Amniotic epithelial cell (primary cell): ENCODE measurements at regions not wholly inside any gene's neighbourhood (a gene's known extent, or its start where the extent isn't known, plus 50 kb on each side); places are given as distances from the start of the nearest gene placed in this dataset.
A peak's percentile ranks its signal among the peaks of the same experiment; 100 is the strongest.
"Not testable (repeated sequence)": the region's sequence is repeated elsewhere in the genome, so short reads cannot be mapped to it uniquely, and the experiment has no call there.

Experiments used
- DNase-seq: peaks from one replicate; pipeline ENCODE4 v3.0.0-alpha.2; 2010; ENCODE audit warnings: low read depth

DNA sequence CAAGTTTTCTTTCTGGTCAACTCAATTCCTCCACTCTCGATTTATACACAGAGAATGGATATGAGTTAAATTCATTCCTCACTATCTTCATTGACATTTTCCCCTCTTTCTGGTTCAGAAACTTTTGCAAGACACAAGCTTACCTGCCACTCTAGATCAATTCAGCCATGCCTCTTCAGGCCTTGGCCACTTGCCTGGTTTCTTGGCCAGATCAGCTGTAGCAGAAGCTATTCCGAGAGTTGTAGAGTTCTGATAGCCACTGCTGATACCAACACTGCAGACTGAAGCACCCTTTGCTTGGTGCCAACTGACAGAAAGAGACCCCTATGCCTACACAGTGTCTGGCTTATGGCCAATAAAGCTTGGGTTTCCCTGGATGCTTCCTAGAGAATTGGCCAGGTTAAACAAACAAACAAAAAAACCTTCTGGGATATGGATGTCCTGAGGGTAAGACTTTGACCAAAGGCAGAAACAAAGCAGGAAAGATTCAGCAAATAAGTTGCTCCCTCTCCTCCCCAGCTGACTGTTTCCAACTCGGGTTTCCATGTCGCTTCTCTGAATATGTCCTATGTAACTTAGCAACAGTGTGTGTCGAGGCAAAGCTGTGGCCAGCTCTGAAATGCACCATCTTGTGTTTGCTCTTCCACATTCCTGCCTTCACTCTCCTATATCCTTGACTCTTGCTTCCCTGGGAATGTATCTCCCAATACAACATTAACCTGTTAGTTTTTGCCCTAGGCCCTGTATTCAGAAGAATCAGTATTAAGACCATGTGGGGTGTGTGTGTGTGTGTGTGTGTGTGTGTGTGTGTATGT, 521.6 kb downstream of the EPHA3 start:
- DNase-seq, result no peak

DNA sequence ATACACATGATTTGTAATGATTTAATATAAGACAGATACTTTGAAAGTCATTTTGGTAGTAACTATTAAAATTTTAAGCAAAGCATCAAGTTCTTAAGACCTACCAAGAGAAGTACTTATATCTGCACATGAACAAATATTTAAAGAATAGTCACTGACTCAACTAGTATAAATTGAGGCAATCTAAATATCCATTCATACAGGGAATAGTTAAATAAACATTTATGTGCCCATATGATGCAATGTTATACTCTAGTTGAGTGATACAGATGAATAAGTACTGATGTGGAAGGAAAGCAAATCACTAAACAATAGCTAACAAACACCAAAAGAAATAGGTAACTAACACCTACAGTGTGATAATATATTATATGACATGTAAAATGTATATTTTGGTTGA, 527.7 kb downstream of the EPHA3 start:
- no peak for DNase-seq

DNA sequence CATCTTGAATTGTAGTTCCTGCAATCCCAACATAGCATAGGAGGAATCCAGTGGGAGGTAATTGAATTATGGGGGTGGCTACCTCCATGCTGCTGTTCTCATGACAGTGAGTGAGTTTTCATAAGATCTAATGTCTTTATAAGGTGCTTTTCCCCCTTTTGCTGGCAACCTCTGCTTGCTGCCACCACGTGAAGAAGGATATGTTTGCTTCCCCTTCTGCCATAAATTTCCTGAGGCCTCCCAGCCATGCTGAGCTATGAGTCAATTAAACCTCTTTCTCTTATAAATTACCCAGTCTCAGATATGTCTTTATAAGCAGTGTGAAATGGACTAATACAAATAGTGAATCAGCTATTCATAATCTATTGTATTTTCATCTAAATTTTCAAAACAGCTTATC, 537.3 kb downstream of the EPHA3 start:
- DNase-seq, result peak; percentile 83

DNA sequence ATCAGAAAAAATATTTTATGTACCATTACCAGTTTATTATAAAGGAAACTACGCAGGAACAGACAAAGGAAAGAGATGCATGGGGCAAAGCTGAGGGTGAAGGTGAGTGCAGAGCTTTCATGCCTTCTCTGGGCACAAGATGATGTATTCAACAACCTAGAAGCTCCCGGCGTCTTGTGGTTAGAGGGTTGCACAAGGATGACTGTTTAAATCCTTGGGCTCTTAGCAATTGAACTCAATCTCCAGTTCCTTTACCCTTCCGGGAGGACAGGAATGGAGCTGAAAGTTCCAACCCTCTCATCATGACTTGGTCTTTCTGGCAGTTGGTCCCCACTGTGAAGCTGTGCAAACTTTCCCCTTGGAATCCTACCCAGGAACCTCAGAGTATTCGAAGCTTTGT, 542.0 kb downstream of the EPHA3 start:
- peak; percentile 79 for DNase-seq

DNA sequence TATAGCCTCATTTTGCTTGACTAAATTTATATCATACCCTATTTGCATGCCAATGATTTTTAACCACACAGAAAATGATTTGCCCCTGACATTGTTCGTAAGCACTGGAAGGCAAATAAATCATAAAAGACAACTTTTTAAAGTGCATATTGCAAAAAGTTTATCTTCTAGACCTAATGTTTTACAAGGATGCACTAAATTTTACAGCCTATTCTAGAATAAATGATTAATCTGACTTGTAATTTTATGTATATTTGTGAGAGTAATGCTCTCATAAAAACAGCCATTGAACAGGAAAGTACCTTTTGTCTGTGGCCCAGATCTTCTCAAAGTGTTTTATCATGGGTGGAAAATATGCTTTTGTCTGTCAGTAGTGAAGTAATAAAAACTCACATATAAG, 546.6 kb downstream of the EPHA3 start:
- no peak for DNase-seq

DNA sequence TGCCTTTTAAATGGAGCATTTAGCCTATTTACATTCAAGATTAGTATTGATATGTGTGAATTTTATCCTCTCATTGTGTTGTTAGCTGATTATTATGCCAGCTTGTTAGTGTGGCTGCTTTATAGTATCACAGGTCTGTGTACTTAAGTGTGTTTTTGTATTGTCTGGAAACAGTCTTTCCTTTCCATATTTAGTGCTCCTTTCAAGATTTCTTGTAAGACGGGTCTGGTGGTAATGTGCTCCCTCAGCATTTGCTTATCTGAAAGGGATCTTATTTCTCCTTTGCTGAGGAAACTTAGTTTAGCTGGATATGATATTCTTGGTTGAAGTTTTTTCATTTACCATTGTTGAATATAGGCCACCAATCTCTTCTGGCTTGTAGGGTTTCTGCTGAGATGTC, 549.0 kb downstream of the EPHA3 start:
- DNase-seq, result no peak

DNA sequence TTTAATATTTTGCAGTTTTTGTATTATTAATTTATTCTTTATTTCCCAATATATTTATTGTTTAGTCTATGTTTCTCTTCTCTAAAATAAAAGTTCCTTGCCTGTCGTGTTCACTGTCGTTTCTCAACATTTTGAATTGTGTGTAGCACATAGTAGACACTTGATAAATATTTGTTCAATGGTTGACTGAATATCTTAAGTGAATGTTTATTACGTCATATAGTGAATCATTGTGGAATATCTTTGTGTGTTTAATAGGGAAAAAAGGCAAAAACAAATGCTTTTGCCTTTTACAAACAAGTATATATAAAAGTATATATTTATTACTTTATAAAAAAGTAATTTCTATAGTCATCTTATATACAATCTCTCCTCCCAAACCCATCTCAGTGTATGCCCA, 572.3 kb downstream of the EPHA3 start:
- DNase-seq, result no peak

DNA sequence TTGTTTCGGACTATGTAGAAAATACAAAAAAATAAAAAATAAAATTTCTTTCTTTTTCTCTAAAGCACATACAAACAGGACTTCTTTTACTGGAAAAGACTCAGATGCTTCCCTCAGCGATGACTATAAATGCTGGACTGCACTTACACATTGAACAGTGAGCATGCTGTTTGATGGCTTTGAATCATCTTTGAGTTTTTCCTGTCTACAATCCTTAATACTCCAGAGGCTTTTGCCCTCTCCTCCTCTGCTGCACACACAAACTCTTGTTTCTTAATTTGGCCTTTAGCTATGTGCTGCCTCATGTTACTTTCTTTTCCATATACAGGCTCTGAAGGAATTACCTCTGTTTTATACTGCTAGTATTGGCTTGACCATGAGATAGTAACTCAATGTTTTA, 575.1 kb downstream of the EPHA3 start:
- no peak for DNase-seq

DNA sequence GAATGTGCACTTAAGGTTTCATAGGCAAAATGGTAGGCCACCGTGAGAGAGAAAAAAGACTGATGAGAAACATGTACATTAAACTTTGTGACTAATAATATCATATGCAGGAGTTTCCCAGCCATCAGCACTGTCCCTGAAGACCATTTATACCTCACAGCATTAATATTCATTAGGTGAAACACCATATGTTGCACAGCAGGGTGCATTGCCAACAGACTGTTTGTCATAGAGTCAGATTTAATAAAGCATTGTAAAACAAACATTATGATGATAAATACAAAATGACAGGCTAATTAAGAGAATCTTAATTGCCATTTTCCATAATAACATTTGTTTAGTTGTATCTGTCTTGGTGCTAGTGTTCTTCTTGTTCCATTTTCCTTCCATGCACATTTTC, 578.3 kb downstream of the EPHA3 start:
- DNase-seq, result no peak

DNA sequence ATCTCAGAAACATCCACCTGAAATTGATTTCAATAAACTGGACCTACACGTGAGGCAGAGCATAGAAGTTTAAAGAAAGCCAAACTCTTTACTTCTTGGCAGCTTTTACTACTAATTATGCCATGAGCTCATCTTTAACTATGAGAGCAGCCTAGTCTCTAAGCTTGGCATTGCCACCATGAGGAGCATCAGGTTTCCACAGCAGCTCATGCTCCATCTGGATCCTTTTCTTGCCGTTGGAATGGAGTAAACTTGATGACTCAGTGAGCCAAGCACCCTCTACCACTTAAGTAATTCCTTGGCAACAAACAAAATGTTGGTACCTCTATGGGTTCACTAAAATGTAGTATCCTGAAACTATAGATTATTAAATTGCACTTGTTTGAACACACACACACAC, 583.2 kb downstream of the EPHA3 start:
- DNase-seq, result peak; percentile 30

DNA sequence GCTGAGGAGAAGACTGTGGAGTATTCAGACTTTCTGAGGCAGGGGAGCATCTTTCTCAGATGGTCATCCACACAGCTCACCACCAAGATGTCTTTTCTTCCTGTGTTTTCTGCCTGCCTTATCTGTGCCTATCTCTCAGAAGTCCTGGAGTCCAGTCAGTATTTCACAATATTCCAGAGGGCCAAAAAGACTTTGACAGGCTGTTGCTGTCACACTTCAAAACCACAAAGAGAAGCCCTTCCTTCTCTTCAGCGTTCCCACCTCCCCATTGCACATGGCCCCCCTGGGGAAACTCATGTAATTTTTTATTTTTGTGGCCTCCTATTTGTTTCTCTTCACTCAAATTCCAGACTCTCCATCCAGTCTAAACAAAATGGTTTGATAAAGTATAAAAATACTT, 585.2 kb downstream of the EPHA3 start:
- peak; percentile 50 for DNase-seq

DNA sequence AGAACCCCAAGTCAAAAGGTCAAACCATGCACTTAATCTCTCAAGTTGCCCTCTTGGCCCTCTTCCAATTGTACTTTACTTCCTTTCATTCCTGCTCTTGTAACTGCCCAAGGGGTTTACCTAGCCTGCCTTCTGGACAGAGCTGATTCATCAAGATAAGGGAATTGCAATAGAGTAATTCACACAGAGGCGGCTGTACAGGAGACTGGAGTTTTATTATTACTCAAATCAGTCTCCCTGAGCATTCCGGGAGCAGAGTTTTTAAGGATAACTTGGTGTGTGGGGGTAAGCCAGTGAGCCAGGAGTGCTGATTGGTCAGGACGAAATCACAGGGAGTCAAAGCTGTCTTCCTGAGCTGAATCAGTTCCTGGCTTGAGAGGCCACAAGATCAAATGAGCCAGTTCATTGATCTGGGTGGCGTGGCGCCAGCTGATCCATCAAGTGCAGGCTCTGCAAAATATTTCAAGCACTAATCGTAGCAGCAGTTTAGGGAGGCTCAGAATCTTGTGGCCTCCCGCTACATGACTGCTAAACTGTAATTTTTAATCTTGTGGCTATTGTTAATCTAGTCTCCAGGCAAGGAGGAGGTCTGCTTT, 590.0 kb downstream of the EPHA3 start:
- DNase-seq, result peak; percentile 82

DNA sequence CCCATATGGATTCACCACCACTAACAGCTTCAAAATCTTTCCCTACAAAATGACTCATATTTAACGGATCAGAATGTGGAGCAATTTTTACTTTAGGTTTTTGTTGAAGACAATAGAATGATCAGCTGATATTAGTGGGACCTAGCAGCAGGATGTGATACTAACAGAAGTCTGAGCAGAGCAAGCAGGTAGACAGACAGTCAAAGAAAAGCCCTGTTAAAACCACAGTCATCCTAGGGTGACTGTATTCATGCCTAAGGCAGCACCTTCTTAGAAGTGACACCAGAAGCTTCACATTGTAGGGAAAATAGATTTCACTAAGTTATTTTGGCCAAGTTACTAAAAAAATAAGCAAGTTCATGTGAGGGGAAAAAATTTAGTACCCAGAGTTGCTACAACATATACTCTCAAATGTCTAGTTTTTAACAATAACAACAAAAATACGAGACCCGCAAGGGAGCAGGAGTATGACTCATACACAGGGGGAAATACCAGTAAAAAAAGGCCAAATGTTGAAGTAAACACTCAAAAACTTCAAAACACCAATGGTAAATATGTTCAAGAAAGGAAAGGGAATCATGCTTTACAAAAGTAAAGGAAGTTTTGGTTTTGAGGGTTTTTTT, 590.9 kb downstream of the EPHA3 start:
- DNase-seq, result no peak

DNA sequence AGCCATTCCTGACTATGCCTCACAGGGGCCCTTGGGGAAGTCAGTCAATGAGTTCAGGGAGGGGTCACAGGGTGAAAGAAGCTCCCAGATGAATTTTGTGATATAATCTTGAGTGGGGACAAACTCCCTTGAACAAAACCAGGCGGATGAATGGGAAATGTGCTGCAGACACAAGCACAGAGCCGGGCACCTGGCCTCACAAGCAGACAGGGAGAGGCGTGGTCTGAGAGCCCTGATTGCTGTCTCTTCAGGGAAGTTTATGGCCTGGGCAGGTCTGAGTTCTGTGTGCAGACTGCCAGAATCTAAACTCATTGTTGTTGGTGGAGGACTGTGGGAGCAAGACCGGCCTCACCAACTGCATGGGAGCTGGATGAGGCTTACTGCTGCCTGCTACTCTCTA, 591.8 kb downstream of the EPHA3 start:
- DNase-seq, result no peak

DNA sequence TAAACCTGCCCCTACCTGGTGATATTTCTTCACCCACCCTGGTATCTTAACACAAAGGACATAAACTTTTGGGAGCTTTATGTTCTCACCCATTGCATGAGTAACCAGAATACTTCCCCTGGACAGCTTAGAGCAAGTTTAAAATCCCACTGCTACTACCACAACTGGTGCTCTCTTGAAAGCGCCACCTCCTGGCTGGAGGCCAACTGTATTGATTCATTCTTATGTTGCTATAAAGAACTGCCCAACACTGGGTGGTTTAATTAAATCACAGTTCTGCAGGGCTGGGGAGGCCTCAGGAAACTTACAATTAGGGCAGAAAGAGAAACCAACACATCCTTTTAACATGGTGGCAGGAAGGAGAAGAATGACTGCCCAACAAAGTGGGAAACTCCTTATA, 592.4 kb downstream of the EPHA3 start:
- DNase-seq, result no peak

DNA sequence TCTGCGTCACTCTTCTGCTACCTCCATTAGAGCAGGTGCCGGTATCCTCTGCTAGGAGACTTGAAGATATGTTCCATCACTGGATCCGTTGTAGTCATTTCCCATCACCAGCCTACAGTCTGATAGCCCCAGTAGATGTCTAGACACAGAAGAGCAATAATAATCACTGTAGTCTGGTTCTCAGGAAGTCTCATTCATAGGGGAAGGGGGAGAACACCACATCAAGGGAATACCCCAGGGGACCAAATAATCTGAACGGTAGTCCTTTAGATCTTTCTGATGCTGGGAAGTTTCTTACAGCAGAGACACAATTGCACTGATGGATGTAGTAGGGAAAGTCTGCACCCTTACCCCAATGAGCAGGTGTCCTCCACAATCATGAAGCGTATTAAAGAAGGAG, 595.0 kb downstream of the EPHA3 start:
- no peak for DNase-seq

DNA sequence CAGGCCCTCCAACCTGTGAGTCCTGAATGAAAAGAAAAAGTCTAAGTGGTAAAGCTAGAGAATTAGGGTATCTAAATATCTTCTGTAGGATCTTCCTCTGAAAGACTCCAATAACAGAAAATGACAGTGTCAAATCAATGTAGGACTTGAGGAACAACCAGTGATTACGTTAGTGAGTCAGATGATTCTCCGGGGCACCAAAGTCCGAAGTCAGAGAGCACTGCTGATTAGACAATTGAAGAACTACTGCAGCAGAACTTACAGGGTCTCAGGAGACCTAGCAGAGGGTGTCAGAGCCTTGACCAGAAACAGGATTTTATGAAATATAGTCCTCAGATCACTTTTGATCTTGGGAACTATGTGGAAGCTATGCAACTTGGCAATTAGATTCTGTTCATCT, 605.8 kb downstream of the EPHA3 start:
- no peak for DNase-seq

DNA sequence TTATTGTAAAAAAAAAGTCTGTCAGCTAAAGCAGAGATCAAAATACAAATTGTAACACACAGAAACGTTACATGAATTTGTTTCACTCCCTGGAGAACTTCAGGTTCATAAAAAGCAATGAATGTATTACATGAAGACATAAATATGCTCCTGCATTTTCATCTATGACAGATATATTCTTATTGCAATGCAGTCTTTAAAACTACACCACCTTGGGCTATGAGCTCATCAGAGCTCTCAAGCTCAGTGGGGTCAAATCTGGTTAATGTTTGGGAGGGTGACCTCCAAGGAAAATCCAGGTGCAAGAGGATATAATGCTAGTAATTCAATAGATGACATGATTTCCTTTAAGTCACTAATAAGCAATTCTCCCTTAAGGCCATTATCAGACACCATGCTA, 606.8 kb downstream of the EPHA3 start:
- no peak for DNase-seq

DNA sequence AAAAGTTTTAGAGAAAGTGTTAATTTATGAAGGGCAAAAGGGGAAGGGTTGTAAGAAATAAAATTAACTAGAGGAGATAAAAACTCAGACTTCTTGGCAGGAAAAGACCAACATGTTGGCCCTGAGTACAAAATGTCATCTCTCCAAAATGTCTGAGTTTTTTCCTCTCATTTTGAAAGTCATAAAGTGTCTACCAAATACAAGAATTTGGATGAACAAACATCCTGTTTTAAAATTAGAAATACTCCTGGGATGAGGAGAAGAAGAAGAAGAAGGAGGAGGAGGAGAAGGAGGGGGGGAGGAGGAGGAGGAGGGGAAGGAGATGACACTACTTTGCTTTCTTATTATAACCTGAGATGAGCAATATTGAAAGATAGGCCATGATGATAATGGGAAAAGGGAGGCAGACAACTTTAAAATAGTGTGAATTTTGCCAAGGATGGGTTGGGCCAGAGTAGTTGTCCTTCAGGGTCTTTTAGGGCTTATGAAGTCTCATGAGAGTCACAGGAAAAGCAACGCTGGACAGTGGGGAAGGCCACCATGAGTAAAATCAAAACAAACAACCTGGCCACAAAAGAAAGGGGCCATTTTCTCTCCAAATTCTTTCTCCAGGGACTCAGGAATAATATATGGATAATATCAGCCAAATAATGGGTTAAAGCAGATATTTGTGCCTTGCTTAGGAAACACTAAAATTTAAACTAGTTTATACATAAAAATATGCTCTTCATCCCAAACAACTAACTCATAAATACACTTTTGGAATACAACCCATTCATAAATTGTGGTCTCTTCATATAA, 632.9 kb downstream of the EPHA3 start:
- DNase-seq, result no peak

DNA sequence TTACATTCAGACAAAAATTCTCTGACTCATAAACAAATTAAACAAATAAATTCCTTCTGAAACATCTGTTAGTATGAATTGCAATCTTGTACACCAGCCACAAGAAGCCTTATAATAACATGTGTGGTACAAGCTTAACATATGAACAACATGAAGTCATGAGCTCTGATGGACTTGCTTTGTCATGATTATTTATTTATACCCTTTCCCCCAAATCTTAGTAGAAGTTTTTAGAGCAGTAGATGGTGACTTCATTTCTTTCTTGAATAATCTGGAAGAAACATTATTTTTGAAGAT, 633.4 kb downstream of the EPHA3 start:
- peak; percentile 19 for DNase-seq

DNA sequence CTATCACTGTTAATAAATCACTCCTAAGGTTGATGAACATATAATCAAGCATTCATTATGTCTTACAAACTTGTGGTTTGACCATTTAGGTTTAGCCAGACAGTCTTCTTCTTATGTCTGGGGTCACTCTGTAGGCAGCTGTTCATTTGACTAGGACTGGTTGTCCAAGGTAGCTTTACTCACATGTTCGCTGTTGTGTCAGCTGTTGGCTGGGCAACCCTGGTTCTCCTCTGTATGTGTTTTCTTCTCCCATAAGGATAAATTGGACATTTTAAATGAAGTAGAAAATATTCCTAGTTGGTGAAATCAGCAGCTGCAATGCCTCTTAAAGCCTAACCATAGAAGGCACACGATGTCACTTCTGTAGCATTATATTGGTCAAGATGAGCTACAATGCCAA, 635.1 kb downstream of the EPHA3 start:
- no peak for DNase-seq

DNA sequence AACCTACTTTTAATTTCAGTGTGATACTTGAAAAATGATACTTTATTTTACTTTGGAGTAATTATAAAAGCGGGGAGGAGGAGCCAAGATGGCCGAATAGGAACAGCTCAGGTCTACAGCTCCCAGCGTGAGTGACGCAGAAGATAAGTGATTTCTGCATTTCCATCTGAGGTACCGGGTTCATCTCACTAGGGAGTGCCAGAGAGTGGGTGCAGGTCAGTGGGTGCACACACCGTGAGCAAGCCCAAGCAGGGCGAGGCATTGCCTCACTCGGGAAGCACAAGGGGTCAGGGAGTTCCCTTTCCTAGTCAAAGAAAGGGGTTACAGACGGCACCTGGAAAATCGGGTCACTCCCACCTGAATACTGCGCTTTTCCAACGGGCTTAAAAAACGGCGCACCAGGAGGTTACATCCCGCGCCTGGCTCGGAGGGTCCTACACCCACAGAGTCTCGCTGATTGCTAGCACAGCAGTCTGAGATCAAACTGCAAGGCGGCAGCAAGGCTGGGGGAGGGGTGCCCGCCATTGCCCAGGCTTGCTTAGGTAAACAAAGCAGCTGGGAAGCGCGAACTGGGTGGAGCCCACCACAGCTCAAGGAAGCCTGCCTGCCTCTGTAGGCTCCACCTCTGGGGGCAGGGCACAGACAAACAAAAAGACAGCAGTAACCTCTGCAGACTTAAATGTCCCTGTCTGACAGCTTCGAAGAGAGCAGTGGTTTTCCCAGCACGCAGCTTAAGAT, 640.3 kb downstream of the EPHA3 start:
- DNase-seq, result not testable (repeated sequence)
